Neuronal stem cell (in vitro differentiated cells): ENCODE measurements at regions not wholly inside any gene's neighbourhood (a gene's known extent, or its start where the extent isn't known, plus 50 kb on each side); places are given as distances from the start of the nearest gene placed in this dataset.
A peak's percentile ranks its signal among the peaks of the same experiment; 100 is the strongest.

Source experiments
- DNase-seq: peaks from one replicate; pipeline ENCODE4 v3.0.0-alpha.2; 2013; ENCODE audit warnings: low spot score
- H2AFZ ChIP-seq: one replicate; pipeline ENCODE4 v1.6.1; 2013; ENCODE audit warnings: mild to moderate bottlenecking, low read length, inconsistent platforms
- H2AK5ac ChIP-seq: 2 replicates; pipeline ENCODE4 v1.6.1; 2013; ENCODE audit warnings: low read depth, mild to moderate bottlenecking, inconsistent platforms, low read length, moderate library complexity, mixed read lengths
- H2BK120ac ChIP-seq: 2 replicates; pipeline ENCODE4 v1.6.1; 2013; ENCODE audit warnings: low read depth, mild to moderate bottlenecking, inconsistent platforms, low read length, moderate library complexity, mixed read lengths
- H2BK12ac ChIP-seq: one replicate; pipeline ENCODE4 v1.6.1; 2013; ENCODE audit warnings: low read length, inconsistent platforms
- H2BK15ac ChIP-seq: 2 replicates; pipeline ENCODE4 v1.6.1; 2013; ENCODE audit warnings: mild to moderate bottlenecking, low read length, inconsistent platforms, mixed read lengths
- H2BK5ac ChIP-seq: one replicate; pipeline ENCODE4 v1.6.1; 2013; ENCODE audit warnings: inconsistent platforms, mild to moderate bottlenecking, low read length, moderate library complexity
- H3K14ac ChIP-seq: one replicate; pipeline ENCODE4 v1.6.1; 2013; ENCODE audit warnings: low read length, inconsistent platforms
- H3K18ac ChIP-seq: 2 replicates; pipeline ENCODE4 v1.6.1; 2013; ENCODE audit warnings: low read length, inconsistent platforms
- H3K23ac ChIP-seq: 2 replicates; pipeline ENCODE4 v1.6.1; 2013; ENCODE audit warnings: low read depth, mild to moderate bottlenecking, mixed read lengths, low read length, inconsistent platforms; ENCODE audit not compliant: poor library complexity
- H3K27ac ChIP-seq: replicated peaks from 3 replicates; pipeline ENCODE4 v1.5.1; 2013; ENCODE audit warnings: low read length, inconsistent platforms
- H3K27me3 ChIP-seq, 3 experiments: 2 replicates each; pipeline ENCODE4 v1.6.1; 2013; ENCODE audit warnings: low read length in 3 of 3, mild to moderate bottlenecking in 2 of 3, inconsistent platforms in 1 of 3, low read depth in 1 of 3, mixed read lengths in 1 of 3, moderate library complexity in 1 of 3; ENCODE audit not compliant: control insufficient read depth in 3 of 3, insufficient read depth in 3 of 3
- H3K36me3 ChIP-seq, 2 donors: replicated peaks in 1 of 2; 2 replicates each; pipeline ENCODE4 v1.6.1; 2013; ENCODE audit warnings: low read length in 2 of 2; ENCODE audit not compliant: control insufficient read depth in 2 of 2, insufficient read depth in 2 of 2
- H3K4ac ChIP-seq: 2 replicates; pipeline ENCODE4 v1.6.1; 2013; ENCODE audit warnings: inconsistent platforms, mild to moderate bottlenecking, low read length, moderate library complexity
- H3K4me1 ChIP-seq, 2 donors: 1 replicate in 1 of 2; 2 replicates in 1 of 2; pipeline ENCODE4 v1.6.1; 2013; ENCODE audit warnings: low read length in 2 of 2, low read depth in 1 of 2; ENCODE audit not compliant: control insufficient read depth in 2 of 2, insufficient read depth in 1 of 2
- H3K4me2 ChIP-seq: one replicate; pipeline ENCODE4 v1.6.1; 2013; ENCODE audit warnings: mild to moderate bottlenecking, low read length, inconsistent platforms; ENCODE audit not compliant: insufficient read depth, poor library complexity, severe bottlenecking
- H3K4me3 ChIP-seq, 2 donors: 2 replicates each; pipeline ENCODE4 v1.5.1; 2013; ENCODE audit warnings: low read length in 2 of 2, mild to moderate bottlenecking in 2 of 2, inconsistent platforms in 1 of 2, moderate library complexity in 1 of 2
- H3K79me1 ChIP-seq: one replicate; pipeline ENCODE4 v1.6.1; 2013; ENCODE audit warnings: low read depth, mild to moderate bottlenecking, inconsistent platforms, low read length, moderate library complexity
- H3K9ac ChIP-seq: one replicate; pipeline ENCODE4 v1.6.1; 2013; ENCODE audit warnings: mild to moderate bottlenecking, low read depth, low read length, inconsistent platforms; ENCODE audit not compliant: poor library complexity
- H3K9me3 ChIP-seq, 2 donors: replicated peaks in 1 of 2; 2 replicates each; pipeline versions ENCODE3 to v1.6.1; 2013; ENCODE audit warnings: low read length in 2 of 2, mild to moderate bottlenecking in 2 of 2, inconsistent platforms in 1 of 2, low read depth in 1 of 2, mixed read lengths in 1 of 2, moderate library complexity in 1 of 2; ENCODE audit not compliant: control insufficient read depth in 2 of 2, insufficient read depth in 1 of 2
- H4K8ac ChIP-seq: one replicate; pipeline ENCODE4 v1.6.1; 2013; ENCODE audit warnings: low read depth, mild to moderate bottlenecking, inconsistent platforms, low read length, moderate library complexity
- H4K91ac ChIP-seq: one replicate; pipeline ENCODE4 v1.6.1; 2013; ENCODE audit warnings: low read length, low read depth, mild to moderate bottlenecking, inconsistent platforms; ENCODE audit not compliant: poor library complexity
- WGBS, 2 donors: extraction: QIAGEN DNeasy Blood & Tissue Kit; methylation state at CpG; one replicate each; pipeline ENCODE4 v1.1.7; 2013; ENCODE audit warnings: missing lambda C conversion rate in 2 of 2, mixed read lengths in 1 of 2; ENCODE audit not compliant: insufficient read length in 2 of 2, insufficient replicate concordance in 1 of 2; ENCODE audit errors: extremely low coverage in 2 of 2; 5-methylcytosine and 5-hydroxymethylcytosine counted together

DNA sequence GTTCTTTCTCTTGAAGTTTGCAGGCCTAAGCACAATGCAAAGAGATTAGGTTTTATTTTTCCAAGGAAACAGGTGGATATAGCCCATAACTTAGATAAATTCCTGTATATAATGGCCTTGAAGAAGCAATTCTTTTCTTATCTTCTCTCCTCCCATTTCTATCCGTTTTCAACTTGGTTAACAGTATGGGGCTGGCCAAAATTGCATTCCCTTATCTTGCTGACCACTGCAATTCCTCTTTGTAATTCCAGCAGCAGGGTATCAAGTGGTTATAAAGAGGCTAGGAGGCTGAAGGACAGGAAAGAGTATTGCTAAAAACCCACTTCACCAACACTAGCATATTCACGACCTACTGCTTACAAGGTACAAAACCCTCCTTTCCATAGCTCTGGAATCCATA, 643.5 kb upstream of the ID4 start:
- H3K79me1 ChIP-seq: no peaks in the 10 kb centered on the region
- H4K91ac ChIP-seq: no peak overlapping the region
- no CpG with 5 or more reads among the region's 2 CpGs for WGBS, 2 donors
- no peak overlapping the region for H2AFZ ChIP-seq
- no peak overlapping the region for H3K14ac ChIP-seq
- H3K4me1 ChIP-seq: no peaks in the 10 kb centered on the region
- no peak overlapping the region for H3K27ac ChIP-seq
- no peak overlapping the region for H3K4ac ChIP-seq
- no peaks in the 10 kb centered on the region for H3K36me3 ChIP-seq
- H3K27me3 ChIP-seq: no peaks in the 10 kb centered on the region
- H4K8ac ChIP-seq: no peak overlapping the region
- no peak overlapping the region for H3K4me2 ChIP-seq
- no peak overlapping the region for H3K18ac ChIP-seq
- H2AK5ac ChIP-seq: no peak overlapping the region
- no peak overlapping the region for H2BK12ac ChIP-seq
- peaks cover 0 to 4% of the 10 kb centered on the region in 2 donors for H3K9me3 ChIP-seq
- no peak overlapping the region for H3K23ac ChIP-seq
- no peak overlapping the region for H2BK120ac ChIP-seq
- no peak overlapping the region for H3K4me3 ChIP-seq
- H3K9ac ChIP-seq: no peak overlapping the region
- H2BK5ac ChIP-seq: no peak overlapping the region
- DNase-seq: no peak
- no peak overlapping the region for H2BK15ac ChIP-seq

DNA sequence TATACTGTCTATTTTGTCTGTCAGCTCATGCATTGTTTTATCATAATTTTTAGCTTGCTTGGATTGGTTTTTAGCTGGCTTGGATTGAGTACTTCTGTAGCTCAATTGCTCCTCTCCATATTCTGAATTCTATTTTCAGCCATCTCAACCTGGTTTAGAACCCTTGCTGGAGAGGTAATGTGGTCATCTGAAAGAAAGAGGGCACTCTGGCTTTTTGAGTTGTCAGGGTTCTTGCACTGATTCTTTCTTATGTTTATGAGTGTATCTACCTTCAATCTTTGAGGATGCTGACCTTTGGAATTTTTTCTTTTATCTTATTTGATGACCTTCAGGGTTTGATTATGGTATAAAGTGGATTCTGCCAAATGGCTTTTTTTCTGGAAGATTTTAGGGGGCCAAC, 632.7 kb upstream of the ID4 start:
- Histone ChIP-seq H3K23ac (no peak overlapping the region), H3K79me1 (no peaks in the 10 kb centered on the region), H3K18ac (no peak overlapping the region), H3K27ac (no peak overlapping the region), H2BK15ac (no peak overlapping the region), H3K14ac (no peak overlapping the region), H3K27me3 (no peaks in the 10 kb centered on the region), H3K4me3 (no peak overlapping the region), H2BK5ac (no peak overlapping the region), H3K4me1 (no peaks in the 10 kb centered on the region), H2BK120ac (no peak overlapping the region), H3K4ac (no peak overlapping the region), H3K4me2 (no peak overlapping the region), H3K9me3 (peaks cover 2 to 14% of the 10 kb centered on the region in 2 donors), H2BK12ac (no peak overlapping the region), H4K8ac (no peak overlapping the region), H3K36me3 (no peaks in the 10 kb centered on the region), H2AFZ (no peak overlapping the region), H3K9ac (no peak overlapping the region), H2AK5ac (no peak overlapping the region), H4K91ac (no peak overlapping the region)
- DNase-seq: no peak

DNA sequence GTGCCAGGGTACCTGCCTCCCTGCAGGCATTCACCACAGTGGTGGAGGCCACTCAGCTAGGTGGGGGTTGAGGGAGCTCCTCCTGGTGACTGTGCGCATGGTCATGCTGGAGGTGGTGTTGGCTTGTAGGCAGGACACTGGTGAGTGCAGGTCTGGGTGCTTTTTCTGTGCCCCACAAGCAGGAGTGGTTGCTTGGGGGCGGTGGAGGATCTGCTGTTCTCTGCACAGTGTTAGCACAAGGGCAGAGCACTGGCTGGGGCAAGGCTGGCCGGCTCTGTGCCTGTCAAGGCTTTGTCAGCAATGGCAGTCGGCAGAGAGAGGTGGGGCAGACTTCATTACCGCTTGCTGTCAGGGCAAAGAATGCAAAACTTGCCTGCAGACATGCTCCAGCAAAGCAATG, 632.1 kb upstream of the ID4 start:
- no CpG with 5 or more reads among the region's 5 CpGs for WGBS, 2 donors

DNA sequence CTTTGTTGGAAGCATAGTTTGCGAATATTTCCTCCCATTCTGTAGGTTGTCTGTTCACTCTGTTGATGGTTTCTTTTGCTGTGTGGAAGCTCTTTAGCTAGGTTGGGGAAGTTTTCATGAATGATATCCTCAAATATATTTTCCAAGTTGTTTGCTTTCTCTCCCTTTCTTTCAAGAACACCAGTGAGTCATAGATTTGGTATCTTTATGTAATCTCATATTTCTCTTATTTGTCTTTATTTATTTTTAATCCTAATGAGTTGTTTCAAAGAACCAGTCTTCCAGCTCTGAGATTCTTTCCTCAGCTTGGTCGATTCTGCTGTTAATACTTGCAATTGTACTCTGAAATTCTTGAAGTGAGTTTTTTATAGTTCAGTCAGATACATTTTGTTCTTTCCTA, 628.0 kb upstream of the ID4 start:
- H4K91ac ChIP-seq: no peak overlapping the region
- H3K79me1 ChIP-seq: no peaks in the 10 kb centered on the region
- DNase-seq: no peak
- H2AK5ac ChIP-seq: no peak overlapping the region
- H3K23ac ChIP-seq: no peak overlapping the region
- no peak overlapping the region for H2BK12ac ChIP-seq
- no peaks in the 10 kb centered on the region for H3K36me3 ChIP-seq
- H3K4me2 ChIP-seq: no peak overlapping the region
- no peak overlapping the region for H2AFZ ChIP-seq
- peaks cover 1 to 5% of the 10 kb centered on the region in 2 donors for H3K9me3 ChIP-seq
- no peaks in the 10 kb centered on the region for H3K27me3 ChIP-seq
- H2BK120ac ChIP-seq: no peak overlapping the region
- no CpG with 5 or more reads among the region's 2 CpGs for WGBS, 2 donors
- no peak overlapping the region for H2BK15ac ChIP-seq
- H3K4me3 ChIP-seq: no peak overlapping the region
- H3K27ac ChIP-seq: no peak overlapping the region
- no peak overlapping the region for H3K18ac ChIP-seq
- no peak overlapping the region for H4K8ac ChIP-seq
- no peak overlapping the region for H3K9ac ChIP-seq
- H2BK5ac ChIP-seq: no peak overlapping the region
- H3K14ac ChIP-seq: no peak overlapping the region
- H3K4me1 ChIP-seq: no peaks in the 10 kb centered on the region
- no peak overlapping the region for H3K4ac ChIP-seq

More for the DNA sequence above, 632.1 kb upstream of the ID4 start:
- H3K4me3 ChIP-seq: no peak overlapping the region
- H2BK12ac ChIP-seq: peak overlapping the region; percentile 79
- no peak overlapping the region for H4K8ac ChIP-seq
- H3K9me3 ChIP-seq: peaks cover 3 to 14% of the 10 kb centered on the region in 2 donors
- H3K79me1 ChIP-seq: no peaks in the 10 kb centered on the region
- no peaks in the 10 kb centered on the region for H3K36me3 ChIP-seq
- H2BK120ac ChIP-seq: peak overlapping the region; percentile 75
- peak overlapping the region; percentile 63 for H3K14ac ChIP-seq
- no peak overlapping the region for H4K91ac ChIP-seq
- H3K9ac ChIP-seq: no peak overlapping the region
- no peak for DNase-seq
- H3K4ac ChIP-seq: no peak overlapping the region
- no peak overlapping the region for H2AFZ ChIP-seq
- H3K27me3 ChIP-seq: no peaks in the 10 kb centered on the region
- peak overlapping the region; percentile 60 for H3K18ac ChIP-seq
- H2BK5ac ChIP-seq: peak overlapping the region; percentile 70
- H3K23ac ChIP-seq: peak overlapping the region; percentile 49
- H3K4me1 ChIP-seq: no peaks in the 10 kb centered on the region
- peak overlapping the region; percentile 76 for H2BK15ac ChIP-seq
- H3K4me2 ChIP-seq: no peak overlapping the region
- H2AK5ac ChIP-seq: peak overlapping the region; percentile 64
- no peak overlapping the region for H3K27ac ChIP-seq
